GM18868 (cell line): ENCODE measurements at regions not wholly inside any gene's neighbourhood (a gene's known extent, or its start where the extent isn't known, plus 50 kb on each side); places are given as distances from the start of the nearest gene placed in this dataset.

ENCODE experiments used
- ATAC-seq: cut with Tn5 transposase; IDR thresholded peaks from one replicate; pipeline ENCODE4 v1.9.1; 2021; ENCODE audit warnings: mild to moderate bottlenecking, moderate library complexity; ENCODE audit not compliant: unreplicated experiment

DNA sequence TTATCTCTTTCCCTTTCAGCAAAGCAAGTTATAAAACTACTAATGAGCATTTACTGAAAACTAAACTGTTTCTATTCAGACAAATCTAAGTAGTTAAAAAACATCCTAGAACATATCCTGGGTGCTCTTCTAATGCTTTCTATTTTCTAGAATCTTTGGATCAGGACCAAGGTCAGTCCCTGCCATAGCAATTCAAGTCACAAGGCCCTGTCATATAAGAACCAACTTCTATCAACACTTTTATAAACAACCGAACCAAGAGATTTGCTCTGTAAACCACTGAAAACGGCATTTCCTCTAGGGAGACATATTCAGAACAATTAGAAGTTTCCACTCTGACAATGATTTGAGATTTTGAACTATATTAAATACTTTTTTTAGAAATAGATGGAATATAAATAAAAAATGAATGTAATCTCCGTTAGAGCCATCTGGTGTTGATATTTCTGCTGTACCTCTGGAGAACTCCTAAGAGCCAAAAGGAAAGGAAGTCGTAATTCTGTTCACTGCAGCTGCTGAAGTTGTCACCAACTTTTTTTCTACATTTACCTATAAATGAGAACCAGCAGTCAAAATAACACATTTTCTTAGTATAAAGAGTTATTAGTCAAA is 51.4 kb upstream of the LGSN start:
- no peak for ATAC-seq

DNA sequence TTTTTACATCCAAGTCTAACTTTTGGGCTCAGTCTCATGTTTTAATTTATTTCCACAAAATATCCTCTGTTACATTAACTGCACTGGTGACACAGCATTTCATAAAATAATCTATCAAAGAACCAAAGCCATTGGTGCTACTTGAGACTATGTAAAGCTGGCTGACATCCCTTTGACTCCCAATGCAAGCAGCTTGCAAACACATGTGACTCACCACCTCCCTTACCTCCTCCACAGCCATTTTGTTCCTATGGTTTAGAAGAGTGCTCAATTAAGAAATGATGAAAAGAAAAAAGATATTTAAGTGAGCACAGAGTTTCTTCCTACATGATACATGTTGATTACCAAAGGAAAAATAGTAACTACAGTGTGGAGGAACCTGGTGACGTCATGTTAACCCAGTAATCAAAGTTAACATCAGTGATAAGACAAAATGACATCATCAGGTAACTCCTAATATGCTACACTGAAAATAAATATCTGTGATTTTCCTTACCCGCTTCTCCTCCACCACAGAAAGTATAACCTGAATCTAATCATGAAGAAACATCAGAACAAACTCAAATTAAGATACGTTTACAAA is 53.3 kb upstream of the LGSN start:
- ATAC-seq = no peak

DNA sequence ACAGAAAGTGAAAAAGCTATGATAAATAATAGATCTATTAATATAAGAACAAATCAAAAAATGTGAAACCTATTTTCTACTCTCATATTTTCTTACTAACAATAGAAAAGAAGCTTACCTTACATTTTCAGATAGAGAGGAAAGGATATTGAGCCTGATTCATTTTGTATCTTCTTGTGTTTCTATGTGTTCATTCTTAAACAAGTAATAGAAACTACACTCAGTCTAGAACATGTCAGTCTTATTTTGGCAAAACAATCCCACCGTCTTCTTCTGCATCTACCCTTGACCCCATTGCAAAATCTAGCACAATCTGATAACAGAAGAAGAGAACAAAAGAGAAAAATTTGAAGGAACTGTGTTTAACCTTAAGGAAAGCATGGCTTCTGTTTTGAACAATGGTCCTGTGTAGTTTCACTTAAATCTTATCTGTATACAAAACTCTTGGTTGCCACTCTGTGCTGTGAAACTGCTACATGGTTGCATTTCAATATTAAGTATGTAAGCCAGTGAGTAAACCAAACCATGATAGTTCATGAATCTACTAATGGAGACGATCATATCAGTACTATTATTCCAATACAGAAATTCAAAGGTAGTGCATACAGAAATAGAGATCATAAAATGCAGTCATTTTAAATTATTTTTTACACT is 69.5 kb upstream of the LGSN start:
- ATAC-seq = no peak

DNA sequence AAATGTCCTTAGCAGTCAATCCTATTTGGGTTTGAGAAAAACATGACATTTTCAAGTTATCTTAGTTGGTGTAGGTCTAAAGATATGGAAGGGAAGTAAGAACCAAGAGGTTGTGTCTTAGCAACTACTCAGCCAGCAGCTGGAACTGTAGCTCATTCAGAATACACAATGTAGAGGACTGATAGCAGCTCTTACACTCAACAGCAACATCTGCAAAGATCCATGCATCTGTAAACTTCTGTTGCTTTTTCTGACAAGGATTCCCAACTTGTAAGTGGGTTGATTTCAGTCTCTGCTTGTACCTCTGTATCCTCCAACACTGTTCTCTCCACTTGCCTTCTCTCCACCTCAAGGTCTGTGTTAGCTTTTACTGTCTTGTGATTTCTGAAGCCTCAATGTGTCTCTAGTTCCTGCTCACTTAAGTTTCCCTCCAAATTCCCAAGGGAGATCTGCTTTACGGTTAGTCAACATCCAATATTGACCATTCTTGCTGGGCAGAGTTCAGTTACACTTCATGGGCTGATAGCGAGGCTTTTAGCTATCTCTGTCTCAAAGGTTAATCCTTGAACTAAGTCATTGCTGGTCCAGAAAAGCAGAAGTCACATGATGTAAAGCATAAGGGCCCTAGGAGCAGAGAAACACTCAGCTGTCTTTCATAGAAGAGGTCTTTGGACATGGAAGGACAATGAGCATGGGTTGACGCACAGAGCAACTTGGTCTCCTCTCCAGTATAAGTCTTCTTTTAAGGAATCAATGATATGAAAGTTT is 71.6 kb upstream of the LGSN start:
- ATAC-seq = no peak

DNA sequence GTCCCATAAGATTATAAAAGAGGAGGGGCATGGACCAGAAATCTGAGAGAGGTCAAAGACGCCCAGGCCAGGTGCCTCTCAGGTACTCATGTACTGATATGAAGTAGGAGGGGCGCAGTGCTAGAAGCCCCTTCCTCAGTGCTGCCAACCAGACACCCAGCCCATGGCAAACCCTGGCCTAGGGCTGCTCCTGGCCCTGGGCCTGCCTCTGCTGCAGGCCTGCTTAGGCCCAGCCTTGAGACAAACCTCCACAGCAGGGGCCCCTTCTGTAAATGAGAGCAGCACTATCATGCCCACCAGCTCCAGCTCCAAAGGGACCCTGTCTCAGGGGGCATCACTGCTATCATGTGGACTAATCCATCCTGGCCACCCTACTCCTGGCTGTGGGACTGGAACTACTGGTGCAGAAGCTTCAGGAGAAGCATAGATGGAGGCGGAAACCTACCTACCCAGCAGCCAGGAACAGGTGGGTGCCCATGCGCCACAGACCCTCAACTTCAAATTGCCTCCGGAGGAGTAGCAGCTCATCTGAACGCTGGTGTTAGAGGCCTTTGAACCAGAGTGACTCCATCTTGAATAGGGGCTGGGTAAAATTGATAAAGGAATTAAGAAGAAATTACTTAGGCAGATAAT is 72.4 kb upstream of the LGSN start:
- no peak for ATAC-seq

DNA sequence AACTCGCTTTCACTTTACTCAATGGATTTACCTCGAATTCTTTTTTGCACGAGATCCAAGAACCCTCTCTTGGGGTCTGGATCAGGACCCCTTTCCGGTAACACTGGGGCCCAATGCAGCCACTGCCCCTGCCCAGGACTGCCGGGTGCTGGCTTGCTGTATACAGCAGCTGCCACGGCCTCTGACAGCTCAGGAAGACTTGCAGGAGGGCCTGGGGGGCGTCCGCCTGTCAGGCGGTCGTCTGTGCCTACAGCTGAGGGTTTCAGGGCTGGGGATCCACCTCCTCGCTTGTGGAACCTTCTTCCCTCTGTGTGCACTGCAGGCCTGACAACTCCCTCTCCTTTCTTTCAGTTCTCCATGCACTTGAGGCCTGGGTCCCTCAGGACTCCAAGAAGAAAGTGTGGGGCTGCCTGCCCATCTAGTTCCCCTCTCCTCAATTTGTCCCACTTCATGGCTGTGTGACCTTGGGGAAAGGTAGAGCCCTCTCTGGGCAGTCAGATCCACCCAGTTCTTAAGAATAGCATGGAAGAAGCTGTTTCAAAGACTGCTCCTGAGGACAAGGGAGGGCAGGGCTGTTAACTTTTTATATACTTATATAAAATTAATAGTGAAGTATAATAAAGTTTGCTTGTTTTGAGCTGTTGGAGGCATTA is 75.0 kb upstream of the LGSN start:
- ATAC-seq = no peak

DNA sequence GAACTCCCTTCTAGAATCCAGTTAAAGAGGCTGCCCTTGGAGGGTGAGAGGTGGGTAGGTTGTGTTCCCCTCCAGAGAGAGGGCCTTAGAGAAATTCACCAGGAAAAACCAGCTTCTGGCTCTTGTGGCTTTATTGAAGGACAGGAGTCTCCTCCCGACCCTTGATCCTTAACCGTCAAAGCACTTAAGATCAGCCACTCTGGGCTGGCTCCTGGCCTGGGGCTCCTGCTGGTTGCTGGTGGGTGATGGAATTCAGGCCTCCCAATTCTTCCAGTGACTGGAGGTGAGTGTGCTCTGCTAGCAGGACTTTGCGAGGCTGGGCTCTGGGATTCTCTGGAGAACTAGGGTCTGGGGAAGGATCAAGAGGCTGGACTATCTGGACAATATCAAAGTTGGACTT is 75.6 kb upstream of the LGSN start:
- ATAC-seq = no peak

DNA sequence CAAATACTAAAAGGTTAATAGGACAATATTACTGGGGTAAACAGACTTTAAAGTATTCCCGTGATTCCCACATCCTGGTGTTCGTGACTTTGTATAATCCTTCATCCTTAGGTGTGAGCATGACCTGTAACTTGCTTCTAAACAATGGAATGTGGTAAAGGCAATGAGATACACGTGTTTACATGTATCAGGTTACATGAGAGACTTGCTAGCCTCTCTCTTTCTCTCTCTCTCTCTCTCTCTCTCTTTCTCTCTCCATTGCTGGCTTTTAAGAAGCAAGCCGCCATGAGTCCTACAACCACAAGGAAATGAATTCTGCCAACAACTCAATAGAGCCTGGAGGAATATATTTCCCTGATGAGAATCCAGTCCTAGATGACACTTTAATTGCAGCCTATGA is 83.9 kb upstream of the LGSN start:
- ATAC-seq = no peak

DNA sequence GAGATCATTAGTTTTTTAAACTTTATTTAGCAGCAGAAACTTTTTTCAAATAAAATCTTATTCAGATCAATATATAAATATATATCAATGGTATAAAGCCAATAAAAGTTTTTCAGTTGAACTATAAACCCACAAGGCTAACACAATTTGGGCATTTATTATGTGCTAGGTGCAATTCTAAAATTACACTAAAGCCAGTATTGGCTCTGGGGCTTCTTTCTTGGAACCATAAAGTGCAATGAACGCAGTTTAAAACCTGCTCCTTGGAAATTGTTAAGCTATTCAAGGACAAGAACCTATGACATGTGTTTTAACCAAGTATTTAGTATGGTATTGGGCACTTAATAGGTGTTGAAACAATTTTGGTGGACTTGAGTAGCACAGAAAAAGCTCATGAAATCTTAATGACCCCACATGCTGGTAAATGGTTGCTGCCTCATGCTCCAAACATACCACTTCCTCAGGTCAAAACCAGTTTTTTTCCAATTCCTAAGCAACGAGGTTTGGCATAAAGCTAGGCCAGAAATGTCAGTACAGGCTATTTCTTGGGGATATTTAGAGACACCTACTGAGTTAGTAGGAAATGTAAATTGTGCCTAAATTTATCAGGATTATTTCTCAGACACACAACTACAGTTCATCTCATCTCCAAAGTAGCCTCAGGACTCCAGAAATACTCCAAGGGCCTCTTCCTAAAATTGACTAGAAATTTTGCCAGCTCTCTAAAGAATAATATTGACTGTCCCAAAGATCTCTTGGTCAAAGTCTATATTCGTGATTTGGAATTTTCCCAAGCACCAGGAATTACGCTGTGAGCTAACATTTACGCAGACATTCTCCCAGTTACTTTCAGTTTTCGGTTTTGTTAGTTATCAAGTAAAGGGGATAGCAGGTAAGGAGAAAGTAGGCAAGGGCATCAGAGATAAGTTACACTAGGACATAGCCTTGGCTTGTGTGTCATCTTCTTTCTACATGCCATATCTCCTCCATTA is 90.9 kb upstream of the LGSN start:
- ATAC-seq = no peak

DNA sequence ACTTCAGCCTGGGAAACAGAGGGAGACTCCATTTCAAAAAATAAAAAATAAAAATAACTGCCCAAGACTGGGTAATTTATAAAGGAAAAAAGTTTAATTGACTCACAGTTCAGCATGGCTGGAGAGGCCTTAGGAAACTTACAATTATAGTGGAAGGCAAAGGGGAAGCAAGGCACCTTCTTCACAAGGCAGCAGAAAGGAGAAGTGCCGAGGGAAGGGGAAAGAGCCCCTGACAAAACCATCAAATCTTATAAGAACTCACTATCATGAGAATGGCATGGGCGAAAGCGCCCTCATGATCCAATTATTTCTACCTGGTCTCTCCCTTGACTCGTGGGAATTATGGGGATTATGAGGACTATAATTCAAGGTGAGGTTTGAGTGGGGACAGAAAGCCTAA is 95.5 kb upstream of the LGSN start:
- ATAC-seq = no peak

DNA sequence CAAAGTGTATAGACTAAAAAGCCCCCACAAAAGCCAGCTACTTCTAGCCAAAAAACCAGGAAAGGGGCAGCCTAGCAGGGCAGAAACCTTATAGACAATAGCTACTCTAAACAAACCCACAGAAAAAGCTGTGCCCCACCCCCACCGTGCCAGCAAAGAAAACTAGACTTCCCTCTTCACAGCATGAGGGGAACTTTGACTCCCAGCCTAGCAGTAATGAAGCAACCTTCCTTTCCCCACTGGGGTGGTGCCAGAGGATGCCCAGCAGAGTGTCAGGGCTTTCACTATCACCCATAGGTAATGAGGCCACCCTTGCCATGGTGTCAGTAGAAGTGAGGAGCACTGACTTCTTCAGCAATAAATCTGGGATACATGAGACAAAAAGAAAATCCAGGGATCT is 99.0 kb upstream of the LGSN start:
- no peak for ATAC-seq

DNA sequence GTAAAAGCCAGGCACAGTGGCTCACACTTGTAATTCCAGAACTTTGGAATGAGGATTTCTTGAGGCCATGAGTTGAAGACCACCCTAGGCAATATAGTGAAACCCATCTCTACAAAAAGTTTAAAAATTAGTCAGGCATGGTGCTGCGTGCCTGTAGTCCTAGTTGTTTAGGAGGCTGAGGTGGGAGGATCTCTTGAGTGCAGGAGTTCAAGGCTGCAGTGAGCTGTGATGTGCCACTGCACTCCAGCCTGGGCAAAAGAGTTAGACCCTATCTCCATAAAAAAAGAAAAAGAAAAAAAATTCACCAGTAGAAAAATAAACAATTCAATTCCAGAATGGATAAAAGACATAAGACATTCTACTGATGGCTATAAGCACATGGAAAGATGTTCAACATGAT is 104.9 kb upstream of the LGSN start:
- no peak for ATAC-seq

DNA sequence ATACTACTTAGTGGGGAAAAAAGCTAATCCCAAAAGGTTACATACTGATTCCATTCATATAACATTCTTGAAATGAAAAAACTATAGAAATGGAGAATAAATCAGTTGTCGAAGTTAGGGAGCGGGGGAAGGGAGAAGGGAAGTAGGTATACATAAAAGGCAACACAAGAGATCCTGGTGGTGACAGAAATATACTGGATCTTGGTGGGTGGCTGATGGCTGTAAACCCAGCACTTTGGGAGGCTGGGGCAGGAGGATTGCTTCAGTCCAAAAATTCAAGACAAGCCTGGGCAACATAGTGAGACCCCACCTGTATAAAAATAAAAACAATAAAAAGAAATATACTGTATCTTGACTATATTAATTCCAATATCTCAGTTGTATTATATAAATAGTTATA is 105.7 kb upstream of the LGSN start:
- ATAC-seq = no peak

DNA sequence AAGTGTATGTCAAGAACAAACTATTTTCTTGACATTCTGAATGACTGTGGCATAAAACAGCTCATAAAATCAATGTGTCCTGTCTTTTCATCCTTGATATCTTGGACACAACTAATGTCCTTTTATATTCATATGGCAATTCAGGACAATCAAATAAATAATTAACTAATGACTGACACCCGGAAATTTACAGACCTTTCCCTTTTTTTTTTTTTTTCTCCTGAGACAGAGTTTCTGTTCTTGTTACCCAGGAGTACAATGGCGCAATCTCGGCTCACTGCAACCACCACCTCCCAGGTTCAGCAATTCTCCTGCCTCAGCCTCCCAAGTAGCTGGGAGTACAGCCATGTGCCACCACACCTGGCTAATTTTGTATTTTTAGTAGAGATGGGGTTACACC is 107.1 kb upstream of the LGSN start:
- ATAC-seq = no peak

DNA sequence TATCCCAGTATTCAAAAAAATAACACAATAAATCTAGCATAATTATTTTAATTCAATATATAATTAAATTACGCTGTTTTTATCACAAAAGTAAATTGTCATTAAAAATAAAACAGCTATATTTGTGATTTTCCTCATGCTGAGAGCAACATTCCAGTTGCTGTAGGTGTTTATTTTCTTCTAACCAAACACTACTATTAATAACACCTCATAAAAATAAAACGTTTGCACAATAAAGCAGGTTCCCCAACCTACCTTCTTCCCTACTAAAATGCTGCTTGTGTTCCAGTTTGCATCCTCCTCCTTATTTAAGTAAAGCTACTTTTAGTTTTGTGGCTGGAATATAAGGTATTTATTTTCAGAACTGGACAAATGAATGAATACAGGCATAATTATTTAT is 108.2 kb upstream of the LGSN start:
- no peak for ATAC-seq

DNA sequence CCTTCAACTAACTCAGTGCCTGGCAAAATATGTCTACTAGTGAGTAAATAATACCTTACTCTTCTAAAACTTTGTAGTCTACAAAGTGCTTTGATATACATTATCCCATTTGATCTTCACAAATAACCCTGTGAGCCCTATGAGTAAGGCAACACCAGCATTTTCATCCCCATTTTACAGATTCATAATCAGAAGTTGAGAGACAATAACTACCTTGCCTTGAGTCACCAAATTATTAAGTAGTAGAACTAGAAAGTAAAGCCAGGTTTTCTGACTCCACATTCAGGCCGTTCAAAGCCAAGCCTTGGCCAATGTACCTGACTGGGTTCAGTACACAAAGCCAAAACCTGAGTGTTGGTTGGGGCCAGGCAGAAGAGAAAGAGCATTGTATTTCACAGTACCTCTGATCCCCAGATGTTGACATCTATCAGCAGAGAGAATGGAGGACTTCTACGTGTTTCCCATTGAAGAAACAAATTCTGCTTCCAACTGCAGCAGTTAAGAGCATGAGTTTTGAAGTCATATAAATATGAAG is 111.3 kb upstream of the LGSN start:
- ATAC-seq = no peak

DNA sequence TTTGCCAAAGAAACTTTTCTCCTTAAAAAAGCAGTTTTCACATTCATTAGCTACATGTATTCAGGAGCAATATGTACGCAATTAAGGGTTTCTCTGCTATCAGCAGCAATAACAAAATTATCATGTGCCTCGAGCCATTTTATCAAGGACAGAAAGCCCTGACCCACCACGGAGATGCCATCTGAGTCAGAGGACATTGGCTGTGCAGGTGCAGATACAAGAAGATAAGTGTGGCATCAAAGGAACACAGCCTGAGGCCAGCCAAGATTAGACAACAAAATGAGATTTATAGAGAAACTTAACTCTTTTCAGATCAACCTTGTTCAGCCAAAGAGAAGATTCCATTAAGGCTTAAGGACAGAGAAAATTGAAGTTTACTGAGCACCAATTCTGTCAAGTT is 115.2 kb upstream of the LGSN start:
- no peak for ATAC-seq

DNA sequence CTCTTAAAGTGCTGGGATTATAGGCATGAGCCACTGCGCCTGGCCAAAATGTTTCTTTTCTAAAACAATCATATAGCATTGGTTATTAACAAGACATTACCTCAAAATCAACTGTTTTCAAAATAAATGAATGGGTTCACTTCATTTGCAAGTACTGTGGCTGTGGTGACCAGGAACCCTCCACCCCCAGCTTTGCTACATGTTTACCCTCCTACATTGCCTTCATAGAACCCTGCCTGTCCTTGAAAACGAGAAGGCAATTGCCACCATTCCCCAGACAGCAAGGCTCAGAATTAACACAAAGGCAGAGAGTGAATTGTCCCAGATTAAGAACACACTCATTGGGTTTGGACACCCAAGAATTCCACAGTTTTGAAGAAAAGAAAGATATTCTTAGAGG is 116.6 kb upstream of the LGSN start:
- no peak for ATAC-seq

DNA sequence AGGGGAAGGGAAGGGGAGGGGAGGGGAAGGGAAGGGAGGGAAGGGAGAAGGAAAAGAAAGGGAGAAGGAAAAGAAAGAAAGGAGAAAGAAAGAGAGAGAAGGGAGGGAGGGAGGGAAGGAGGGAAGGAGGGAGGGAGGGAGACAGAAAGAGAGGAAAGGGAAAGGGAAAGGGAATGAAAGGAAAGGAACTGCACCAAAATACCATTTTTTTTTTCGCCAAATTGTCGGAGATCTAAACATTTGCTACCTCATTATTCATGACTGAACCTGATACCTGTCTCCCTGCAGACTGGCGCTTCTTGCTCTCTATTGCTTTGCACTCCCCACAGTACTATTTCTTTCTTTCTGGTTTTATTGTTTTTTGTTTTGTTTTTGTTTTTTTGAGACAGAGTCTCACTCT is 117.3 kb upstream of the LGSN start:
- ATAC-seq = no peak

DNA sequence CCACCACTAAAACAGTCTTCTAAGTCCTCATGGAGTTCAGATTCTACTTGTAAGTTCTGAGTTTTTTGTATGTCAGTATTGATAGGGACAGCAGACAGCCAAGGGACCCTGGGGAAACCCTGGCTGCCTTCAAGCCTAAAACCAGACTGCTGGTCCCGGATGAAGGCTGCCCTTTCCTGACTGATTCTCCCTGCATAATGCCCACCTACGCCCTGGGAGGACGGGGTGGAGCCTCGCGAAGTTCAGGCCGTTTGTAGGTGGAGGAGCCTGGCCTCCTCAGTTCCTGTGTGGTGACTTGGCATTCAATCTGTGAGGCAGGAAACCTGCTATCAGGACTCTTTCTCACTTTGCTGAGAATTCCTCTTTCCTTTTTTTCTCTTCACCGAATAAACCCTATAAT is 120.3 kb upstream of the LGSN start:
- no peak for ATAC-seq
